ENCODE measurements at regions not wholly inside any gene's neighbourhood (a gene's known extent, or its start where the extent isn't known, plus 50 kb on each side); places are given as distances from the start of the nearest gene placed in this dataset.

- no peaks in the 10 kb centered on the region for H3K27me3 ChIP-seq (ENCODE audit: insufficient read depth, low read depth)
- H3K9me2 ChIP-seq (ENCODE audit: insufficient read depth): no peaks in the 10 kb centered on the region
- no peak overlapping the region for H3K4me2 ChIP-seq
- TF ChIP-seq EZH2 (IDR thresholded peaks at IDR 0.05; ENCODE audit: low read depth): no peak
- no peak for TF ChIP-seq CTCF (conservative IDR thresholded peaks at IDR 0.05)
- H3K36me3 ChIP-seq (ENCODE audit: low read depth): no peaks in the 10 kb centered on the region
- H3K4me1 ChIP-seq (replicated peaks; ENCODE audit: insufficient read depth): no peaks in the 10 kb centered on the region
- H3K4me3 ChIP-seq: no peak overlapping the region
- H3K9me3 ChIP-seq (ENCODE audit: insufficient read depth, low read depth): no peaks in the 10 kb centered on the region
- intact Hi-C loops (cut with micrococcal nuclease; ENCODE audit: unreplicated experiment): no loop called here
- DNase-seq: no peak
- H4K20me1 ChIP-seq (ENCODE audit: insufficient read depth): no peaks in the 10 kb centered on the region
- no peak overlapping the region for H3K27ac ChIP-seq
- no peaks in the 10 kb centered on the region for H3K79me2 ChIP-seq (ENCODE audit: low read depth)
- no peaks in the 10 kb centered on the region for H3F3A ChIP-seq (ENCODE audit: insufficient read depth, low read depth)
- ChIA-PET CTCF (no interaction called here), POLR2A (ENCODE audit: unreplicated experiment) (no interaction called here)
- H2AFZ ChIP-seq: no peak overlapping the region
- BruUV-seq (replicated peaks): no TSS peak
Observed at GRCh38 chr13:91278291-91278690, 69.2 kb upstream of the MIR17HG start.

GRCh38 chr13:91278888-91279287 lies 68.6 kb upstream of the MIR17HG start:
- Histone ChIP-seq H3K79me2 (ENCODE audit: low read depth) (no peaks in the 10 kb centered on the region), H3K4me3 (no peak overlapping the region), H3K4me1 (replicated peaks; ENCODE audit: insufficient read depth) (no peaks in the 10 kb centered on the region), H3K27me3 (ENCODE audit: insufficient read depth, low read depth) (no peaks in the 10 kb centered on the region), H2AFZ (no peak overlapping the region), H4K20me1 (ENCODE audit: insufficient read depth) (no peaks in the 10 kb centered on the region), H3K27ac (no peak overlapping the region), H3K36me3 (ENCODE audit: low read depth) (no peaks in the 10 kb centered on the region), H3K4me2 (no peak overlapping the region), H3F3A (ENCODE audit: insufficient read depth, low read depth) (no peaks in the 10 kb centered on the region), H3K9me3 (ENCODE audit: insufficient read depth, low read depth) (no peaks in the 10 kb centered on the region), H3K9me2 (ENCODE audit: insufficient read depth) (no peaks in the 10 kb centered on the region)
- no TSS peak for BruUV-seq (replicated peaks)
- ChIA-PET CTCF (no interaction called here), POLR2A (ENCODE audit: unreplicated experiment) (no interaction called here)
- intact Hi-C loops (cut with micrococcal nuclease; ENCODE audit: unreplicated experiment): no loop called here
- no peak for TF ChIP-seq CTCF (conservative IDR thresholded peaks at IDR 0.05)
- TF ChIP-seq EZH2 (IDR thresholded peaks at IDR 0.05; ENCODE audit: low read depth): no peak
- DNase-seq: no peak

GRCh38 chr13:91280801-91281200 lies 66.7 kb upstream of the MIR17HG start:
- Histone ChIP-seq H3K4me1 (replicated peaks; ENCODE audit: insufficient read depth) (no peaks in the 10 kb centered on the region), H3F3A (ENCODE audit: insufficient read depth, low read depth) (no peaks in the 10 kb centered on the region), H3K9me2 (ENCODE audit: insufficient read depth) (no peaks in the 10 kb centered on the region), H3K9me3 (ENCODE audit: insufficient read depth, low read depth) (no peaks in the 10 kb centered on the region), H3K36me3 (ENCODE audit: low read depth) (no peaks in the 10 kb centered on the region), H4K20me1 (ENCODE audit: insufficient read depth) (no peaks in the 10 kb centered on the region), H2AFZ (no peak overlapping the region), H3K4me3 (no peak overlapping the region), H3K27me3 (ENCODE audit: insufficient read depth, low read depth) (no peaks in the 10 kb centered on the region), H3K4me2 (no peak overlapping the region), H3K27ac (no peak overlapping the region), H3K79me2 (ENCODE audit: low read depth) (no peaks in the 10 kb centered on the region)
- ChIA-PET CTCF (no interaction called here), POLR2A (ENCODE audit: unreplicated experiment) (no interaction called here)
- DNase-seq: no peak
- no TSS peak for BruUV-seq (replicated peaks)
- TF ChIP-seq CTCF (conservative IDR thresholded peaks at IDR 0.05) (no peak), EZH2 (IDR thresholded peaks at IDR 0.05; ENCODE audit: low read depth) (no peak)
- intact Hi-C loops (cut with micrococcal nuclease; ENCODE audit: unreplicated experiment): no loop called here
